Kasumi-1 (cell line): ENCODE measurements at regions not wholly inside any gene's neighbourhood (a gene's known extent, or its start where the extent isn't known, plus 50 kb on each side); places are given as distances from the start of the nearest gene placed in this dataset.
"Not testable (repeated sequence)": the region's sequence is repeated elsewhere in the genome, so short reads cannot be mapped to it uniquely, and the experiment has no call there.

Experiments used
- DNase-seq, 2 experiments: peaks; one replicate each; lab custom pipeline; 2025; lab: John Stamatoyannopoulos, UW

GRCh38 chr5:2168601-2169429 is 286.1 kb upstream of the IRX4 start:
- no peak for DNase-seq

DNA sequence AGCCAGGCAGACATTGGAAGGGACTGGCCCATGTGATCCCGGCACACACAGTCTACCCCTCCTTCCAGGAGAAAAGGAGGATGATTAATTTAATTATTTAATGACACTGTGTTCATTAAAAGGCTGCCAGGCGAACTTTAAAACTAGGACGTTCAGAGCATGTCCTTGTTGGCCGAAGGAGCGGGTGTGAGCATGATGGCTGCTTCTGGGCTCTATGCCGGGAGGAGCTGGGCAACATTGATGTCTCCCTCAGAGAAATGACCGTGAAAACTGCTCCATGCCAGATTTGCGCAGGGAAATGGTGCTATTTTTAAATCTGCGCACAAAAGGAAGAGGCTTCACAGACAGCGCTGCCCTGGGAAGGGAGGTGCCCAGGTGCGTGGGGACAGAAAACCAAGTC is 284.9 kb upstream of the IRX4 start:
- no peak for DNase-seq

- DNase-seq: no peak
Observed at GRCh38 chr5:2166979-2167377, 284.3 kb upstream of the IRX4 start.

DNA sequence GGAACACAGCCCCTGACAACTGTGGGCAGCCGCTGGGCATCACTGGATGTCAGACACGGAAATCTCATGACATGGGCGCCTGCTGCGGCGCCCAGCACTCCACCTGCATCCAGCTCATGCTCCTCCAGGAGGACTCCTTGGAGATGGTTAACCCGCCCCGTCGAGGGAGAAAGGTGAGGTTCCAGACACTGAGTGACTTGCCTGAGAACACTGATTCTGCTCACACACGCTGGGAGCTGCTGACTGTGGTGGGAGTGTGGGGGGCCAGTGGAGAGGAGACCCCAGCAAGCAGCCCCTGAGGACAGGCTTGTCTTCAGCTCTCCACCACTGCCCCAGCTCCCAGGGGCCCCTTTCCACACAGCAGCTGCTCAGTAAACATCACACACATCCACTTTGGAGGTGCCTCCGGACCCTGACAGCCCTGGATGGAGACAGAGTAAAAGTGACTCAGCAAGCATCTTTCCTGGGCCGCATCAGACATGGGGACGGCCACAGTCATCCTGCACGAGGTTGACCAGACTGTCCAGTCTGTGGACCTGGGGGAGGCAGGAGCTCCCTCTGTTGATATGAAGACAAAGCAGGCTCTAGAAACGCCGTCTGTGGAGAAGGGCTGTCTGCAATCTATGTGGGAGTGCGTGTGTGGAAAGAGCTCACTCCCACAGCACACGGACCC is 283.7 kb upstream of the IRX4 start:
- DNase-seq: no peak

GRCh38 chr5:2165615-2166305 is 283.0 kb upstream of the IRX4 start:
- no peak for DNase-seq

DNA sequence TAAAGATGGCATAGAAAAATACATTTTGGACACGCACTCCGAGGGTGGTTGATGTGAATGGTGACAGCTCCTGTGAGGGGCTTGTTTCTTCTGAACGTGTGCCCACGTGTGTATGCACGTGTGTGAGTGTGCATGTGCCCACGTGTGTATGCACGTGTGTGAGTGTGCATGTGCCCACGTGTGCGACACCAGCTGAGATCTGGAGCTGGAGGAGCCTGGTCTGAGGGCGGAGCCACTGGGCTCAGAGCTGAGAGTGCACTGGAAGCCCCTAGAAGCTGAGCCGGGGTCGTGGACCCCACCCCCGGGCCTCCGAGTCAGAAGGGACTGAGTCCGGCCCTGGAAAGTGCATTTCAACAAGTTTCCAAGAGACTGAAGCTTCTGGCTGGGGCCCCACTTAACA is 282.5 kb upstream of the IRX4 start:
- DNase-seq: no peak

DNA sequence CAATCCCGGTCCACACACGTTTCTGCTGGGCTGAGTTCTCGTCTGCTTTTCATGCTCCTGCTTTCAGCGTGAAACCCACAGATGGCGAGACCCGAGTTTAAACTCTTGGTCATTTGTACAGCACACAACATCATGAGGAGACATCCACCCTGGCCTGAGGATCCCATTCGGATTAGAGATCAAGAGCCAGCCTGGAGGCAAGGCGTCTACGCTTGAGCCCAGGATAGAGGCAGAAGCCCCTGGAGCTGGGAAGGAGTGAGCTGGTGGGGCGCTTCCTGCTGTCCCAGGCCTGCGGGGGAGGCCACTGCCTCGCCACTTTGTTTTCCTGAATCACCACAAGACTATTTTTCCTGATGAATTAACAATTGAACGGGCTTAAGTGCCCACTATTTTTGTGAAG is 281.9 kb upstream of the IRX4 start:
- no peak for DNase-seq

DNA sequence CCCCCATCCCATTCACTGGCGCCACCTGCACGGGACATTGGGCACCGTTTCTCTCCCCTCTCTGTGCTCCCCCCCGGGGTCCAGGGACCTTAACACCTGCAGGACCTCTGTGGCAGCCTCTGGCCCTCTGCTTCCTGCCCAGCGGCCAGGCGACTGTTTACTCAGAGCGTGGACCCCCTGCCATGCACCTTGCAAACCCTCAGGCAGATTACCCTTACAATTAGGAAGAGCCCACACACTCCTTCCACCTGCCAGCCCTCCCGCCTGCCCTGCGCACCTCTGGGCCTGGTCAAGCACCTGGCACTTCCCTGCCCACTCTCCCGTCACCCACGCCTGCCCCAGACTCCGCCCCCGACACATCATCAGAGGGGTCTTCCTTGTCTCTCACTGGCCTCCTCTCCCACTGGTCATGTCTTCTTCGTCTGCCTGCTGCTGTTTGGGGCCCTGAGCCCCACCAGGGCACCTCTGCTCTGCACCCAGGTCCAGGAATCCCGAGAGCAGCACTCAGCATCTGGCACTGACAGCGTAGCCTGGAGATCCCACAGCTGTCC is 281.3 kb upstream of the IRX4 start:
- no peak for DNase-seq

DNA sequence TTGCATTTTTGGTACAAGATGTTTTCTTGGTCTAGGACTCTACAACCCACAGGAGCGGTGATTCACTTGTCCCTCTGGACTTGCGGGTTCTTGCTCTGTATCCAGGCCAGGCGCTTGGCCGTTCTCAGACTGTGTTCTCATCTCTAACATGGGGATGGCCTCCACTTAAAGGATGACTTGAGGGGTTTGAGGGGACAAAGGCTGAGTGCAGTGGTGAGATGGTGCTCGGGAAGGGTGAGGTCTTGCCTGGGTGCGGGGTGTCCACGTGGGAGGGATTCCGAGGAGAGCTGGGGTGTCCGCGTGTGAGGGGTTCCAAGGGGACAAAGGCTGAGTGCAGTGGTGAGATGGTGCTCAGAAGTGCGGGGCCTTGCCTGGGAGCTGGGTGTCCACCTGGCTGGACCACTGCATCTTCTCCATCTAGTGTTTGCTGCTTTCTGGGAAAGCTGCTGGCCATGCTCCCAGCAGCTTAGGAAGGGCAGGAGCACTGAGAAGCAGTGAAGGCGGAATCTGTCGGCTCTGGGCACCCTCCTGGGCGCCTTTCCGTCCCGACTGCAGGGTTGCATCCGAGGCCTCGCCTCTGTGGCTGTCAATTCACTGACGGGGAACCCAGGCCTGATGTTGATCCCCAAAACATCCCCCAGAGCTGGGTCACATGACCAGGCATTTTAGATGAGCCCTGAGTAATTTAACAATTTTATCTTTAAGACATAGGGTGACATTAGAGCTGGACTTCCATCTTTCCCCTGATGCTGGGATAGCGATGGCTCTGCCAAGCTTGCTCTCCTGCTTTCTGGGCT is 280.5 kb upstream of the IRX4 start:
- no peak for DNase-seq

DNA sequence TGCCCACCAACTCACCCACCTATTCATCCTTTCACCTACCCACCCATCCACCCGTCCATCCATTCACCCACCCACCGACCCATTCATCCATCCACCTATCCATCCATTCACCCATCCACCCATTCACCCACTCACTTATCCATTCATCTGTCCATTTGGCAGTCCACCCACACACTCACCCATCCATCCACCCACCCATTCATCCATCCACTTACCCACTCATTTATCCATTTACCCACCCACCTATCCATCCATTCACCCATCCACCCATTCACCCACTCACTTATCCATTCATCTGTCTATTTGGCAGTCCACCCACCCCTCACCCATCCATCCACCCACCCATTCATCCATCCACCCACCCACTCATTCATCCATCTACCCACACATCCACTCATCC is 278.1 kb upstream of the IRX4 start:
- DNase-seq: no peak

GRCh38 chr5:2158767-2159166 is 276.0 kb upstream of the IRX4 start:
- no peak for DNase-seq

DNA sequence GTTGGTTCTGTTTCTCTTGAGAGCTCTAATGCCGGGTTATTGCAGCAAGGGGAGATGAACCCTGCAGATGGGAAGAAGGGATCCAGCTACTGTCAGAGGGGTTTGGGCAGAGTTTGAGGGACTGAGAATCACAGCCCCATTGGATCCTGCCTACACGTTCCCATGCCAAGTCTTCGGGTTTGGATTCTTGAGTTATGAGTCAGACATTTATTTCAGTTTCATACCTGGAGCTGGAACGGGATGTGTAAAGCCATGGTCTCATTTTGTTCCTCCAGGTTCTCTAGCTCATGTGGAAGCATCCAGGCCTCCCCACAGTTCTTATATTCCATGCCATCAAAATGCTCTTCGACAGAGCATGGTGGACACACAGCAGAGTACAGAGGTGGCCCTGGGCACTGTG is 275.4 kb upstream of the IRX4 start:
- DNase-seq: no peak

- no peak for DNase-seq
Observed at GRCh38 chr5:2157372-2157771, 274.6 kb upstream of the IRX4 start.

GRCh38 chr5:2156358-2157059 is 273.8 kb upstream of the IRX4 start:
- no peak for DNase-seq

DNA sequence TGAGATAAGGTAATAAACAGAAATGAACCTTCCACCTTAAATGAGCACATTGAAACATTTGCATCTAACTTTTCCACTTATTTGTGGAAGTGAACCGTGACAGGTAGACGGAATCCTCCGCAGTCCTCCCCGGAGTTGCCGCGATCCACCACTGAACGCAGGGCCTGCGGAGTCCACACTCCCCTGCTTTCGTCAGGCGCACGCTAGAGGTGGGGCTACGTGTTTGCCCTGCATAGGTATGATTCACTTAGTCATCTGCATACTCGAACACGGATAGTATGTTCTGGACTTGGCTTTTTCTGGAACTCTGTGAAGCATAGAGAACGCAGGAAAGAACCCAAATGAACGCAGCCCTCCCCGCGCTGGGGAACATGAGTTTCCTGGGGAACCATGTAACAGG is 272.8 kb upstream of the IRX4 start:
- no peak for DNase-seq

DNA sequence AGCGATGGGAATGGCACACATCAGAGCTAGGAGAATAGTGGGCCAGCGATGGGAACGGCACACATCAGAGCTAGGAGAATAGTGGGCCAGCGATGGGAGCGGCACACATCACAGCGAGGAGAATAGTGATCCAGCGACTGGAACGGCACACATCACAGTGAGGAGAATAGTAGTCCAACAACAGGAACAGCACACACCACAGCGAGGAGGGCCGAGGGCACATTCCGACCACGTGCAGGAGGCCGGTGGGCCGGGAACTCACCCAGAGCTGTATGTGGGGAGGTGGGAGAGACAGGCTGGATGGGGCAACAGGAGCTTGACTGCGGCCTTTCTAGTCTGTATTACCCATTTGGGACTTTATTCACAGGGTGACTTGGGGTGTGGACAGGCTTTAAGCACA is 271.1 kb upstream of the IRX4 start:
- no peak for DNase-seq

DNA sequence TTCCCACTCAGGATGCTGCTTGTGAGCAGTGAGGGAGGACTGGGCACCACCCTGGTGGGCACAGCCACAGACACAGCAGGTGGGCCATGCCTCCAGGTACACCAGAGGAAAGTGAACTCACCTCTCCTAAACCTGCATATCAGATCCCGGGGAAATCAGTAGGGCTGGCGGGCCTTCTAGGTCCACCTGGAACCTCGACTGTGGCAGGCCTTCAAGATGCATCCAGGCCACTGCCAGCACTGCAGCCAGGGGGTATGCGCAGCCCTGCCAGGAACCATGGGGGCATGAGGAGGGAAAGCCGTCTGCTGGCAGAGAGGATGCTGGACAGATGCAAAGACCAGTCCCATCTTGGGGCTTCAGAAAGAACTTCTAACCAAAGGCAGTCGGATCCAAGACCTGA is 270.6 kb upstream of the IRX4 start:
- no peak for DNase-seq

DNA sequence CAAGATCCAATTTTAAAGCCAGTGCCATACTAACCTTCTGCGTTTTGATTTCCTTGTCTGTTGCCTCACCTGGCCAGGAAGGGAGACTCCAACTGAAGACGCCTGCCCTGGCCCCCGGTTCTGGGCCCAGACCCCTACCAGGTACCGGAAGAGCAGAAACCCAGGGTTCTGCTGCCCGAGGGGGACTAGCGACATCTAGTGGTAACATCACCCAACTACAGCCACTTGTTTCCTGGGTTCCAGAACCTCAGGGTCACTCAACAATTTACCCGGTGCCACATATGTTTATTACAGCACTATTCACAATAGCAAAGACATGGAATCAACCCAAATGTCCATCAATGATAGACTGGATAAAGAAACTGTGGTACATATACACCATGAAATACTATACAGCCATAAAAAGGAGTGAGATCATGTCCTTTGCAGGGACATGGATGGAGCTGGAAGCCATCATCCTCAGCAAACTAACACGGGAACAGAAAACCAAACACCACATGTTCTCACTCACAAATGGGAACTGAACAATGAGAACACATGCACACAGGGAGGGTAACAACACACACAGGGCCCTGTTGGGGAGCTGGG is 268.7 kb upstream of the IRX4 start:
- not testable (repeated sequence) for DNase-seq

DNA sequence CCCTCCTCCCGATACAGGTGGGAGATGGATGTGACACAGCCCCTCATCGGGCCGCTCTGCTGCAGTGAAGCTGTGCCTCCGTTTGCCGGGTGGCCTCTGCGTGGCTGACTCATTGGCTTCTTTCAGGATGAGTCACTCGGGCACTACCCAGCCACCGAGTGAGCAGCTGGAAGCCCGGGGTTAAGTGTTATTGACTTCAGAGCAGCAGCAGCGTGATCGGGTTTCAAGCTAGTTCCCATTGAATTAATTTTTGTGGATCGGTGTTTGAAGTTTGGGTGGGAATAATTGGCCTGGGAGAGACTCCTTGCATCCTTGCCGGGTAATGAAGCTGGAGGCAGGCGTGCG is 266.4 kb upstream of the IRX4 start:
- no peak for DNase-seq

DNA sequence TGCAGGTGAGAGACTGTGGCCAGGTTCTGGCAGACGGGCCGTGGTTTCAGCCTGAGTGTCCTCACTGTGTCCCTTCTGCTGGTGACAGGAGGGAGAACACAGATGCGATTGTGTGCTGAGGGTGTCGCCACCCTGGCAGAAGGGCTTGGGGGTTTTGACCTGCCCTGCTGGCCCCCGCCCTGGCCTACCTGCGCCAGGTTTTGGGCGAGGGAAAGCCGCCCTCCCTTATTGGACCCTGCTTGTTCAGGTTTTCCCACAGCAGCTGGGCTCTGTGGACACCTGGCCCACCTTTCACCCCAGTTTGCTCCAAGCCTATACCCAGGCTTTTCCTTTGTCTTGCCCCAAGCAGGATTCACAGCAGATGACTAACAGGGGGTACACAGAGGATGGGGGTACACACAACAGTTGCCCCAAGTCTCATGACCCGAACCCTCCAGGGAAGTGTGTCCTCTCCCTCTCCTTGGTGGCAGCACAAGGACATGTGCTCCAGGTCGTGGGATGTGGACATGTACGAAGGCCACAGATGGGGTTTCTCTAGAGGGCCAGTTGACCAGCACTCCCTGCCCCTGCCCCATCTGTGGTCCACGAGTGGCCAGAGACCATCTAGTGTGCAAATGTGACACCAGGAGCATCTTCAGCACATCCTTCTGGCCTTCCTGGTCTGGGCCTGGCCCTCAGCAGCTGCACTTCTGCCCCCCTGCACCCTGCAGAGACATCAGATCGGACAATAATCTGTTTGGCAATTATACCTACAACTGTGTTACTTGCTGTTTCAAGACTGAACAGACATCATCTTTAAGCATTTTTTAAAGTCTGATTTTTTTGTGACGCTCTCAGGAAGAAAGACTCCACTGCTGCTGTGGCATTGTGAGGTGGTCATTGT is 265.8 kb upstream of the IRX4 start:
- DNase-seq: no peak
